ENCODE measurements at regions not wholly inside any gene's neighbourhood (a gene's known extent, or its start where the extent isn't known, plus 50 kb on each side); places are given as distances from the start of the nearest gene placed in this dataset.

DNA sequence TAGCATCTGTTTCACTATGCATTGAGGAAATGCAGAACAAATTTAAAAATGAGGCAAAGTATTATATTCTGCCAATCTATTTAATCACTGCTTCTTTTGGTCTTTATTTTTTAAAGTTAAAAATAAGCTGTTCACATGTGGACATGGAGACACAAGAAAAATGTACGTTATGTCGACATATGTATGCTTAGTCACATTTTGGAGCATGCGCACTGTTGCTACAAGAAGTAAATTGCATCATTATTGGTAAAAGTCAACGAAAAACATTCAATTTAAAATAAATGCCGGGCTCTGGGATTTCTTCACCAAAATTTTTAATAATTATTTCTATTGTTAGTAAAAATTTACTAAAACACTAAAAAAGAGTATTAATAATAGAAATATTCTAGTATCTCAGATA, 876.3 kb upstream of the CTNND2 start (continued):
- TF ChIP-seq HMGA2 (CRISPR knock-in tag; IDR thresholded peaks at IDR 0.05) = no peak

DNA sequence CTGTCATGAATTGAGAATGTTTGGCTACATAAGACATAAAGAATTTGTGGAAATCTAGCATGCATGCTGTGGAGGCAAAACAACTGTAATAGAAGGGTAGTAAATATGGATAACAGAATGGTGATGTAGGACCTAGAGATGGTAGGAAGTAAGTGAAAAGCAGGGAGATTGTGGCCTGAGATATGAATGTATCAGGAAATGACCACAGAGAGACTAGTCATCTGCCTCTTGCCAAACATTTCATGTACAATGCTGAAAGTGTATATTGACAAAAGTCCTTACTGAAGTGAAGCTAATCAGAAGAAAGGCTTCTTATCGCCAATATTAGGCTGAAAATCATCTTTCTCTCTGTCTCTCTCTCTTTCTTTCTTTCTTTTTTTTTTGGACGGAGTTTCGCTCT, 873.1 kb upstream of the CTNND2 start:
- ChIA-PET CTCF (no interaction called here), POLR2A (no interaction called here)
- no peak for TF ChIP-seq NR3C1 (CRISPR knock-in tag; conservative IDR thresholded peaks at IDR 0.05; ENCODE audit: low read depth)
- TF ChIP-seq, protein P1, sequence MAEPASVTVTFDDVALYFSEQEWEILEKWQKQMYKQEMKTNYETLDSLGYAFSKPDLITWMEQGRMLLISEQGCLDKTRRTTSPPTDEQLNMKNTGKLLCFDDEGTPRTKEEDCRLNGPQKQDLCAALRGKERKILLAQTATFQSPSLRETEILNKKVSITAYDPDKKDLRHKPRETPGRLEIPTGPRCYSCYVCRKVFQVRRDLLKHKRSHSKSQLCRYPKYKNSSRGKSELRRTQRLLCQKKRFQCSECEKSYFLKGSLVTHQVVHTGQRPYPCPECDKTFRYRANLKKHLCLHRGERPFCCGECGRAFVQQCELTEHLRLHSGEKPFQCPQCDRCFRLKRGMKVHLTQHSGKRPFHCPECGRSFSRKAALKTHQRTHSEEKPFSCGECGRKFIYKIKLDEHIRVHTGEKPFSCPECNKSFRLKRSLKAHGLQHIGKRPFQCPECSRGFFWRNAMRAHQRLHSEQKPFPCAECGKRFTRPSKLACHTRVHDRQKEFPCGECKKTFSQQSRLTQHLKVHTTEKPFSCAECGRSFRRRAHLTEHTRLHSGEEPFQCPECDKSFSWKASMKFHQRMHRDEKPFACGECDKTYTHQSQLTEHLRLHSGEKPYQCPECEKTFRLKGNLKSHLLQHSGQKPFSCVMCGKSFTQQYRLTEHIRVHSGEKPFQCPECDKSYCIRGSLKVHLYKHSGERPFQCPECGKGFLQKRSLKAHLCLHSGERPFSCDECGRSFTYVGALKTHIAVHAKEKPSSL (CRISPR knock-in tag; conservative IDR thresholded peaks at IDR 0.05) = no peak
- TF ChIP-seq TCF7 (CRISPR knock-in tag; IDR thresholded peaks at IDR 0.05; ENCODE audit: low read depth) = no peak
- TF ChIP-seq, protein P2, sequence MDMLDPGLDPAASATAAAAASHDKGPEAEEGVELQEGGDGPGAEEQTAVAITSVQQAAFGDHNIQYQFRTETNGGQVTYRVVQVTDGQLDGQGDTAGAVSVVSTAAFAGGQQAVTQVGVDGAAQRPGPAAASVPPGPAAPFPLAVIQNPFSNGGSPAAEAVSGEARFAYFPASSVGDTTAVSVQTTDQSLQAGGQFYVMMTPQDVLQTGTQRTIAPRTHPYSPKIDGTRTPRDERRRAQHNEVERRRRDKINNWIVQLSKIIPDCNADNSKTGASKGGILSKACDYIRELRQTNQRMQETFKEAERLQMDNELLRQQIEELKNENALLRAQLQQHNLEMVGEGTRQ (CRISPR knock-in tag; IDR thresholded peaks at IDR 0.05) = no peak
- TF ChIP-seq JAZF1 (CRISPR knock-in tag; IDR thresholded peaks at IDR 0.05) = no peak
- TF ChIP-seq, protein P3, sequence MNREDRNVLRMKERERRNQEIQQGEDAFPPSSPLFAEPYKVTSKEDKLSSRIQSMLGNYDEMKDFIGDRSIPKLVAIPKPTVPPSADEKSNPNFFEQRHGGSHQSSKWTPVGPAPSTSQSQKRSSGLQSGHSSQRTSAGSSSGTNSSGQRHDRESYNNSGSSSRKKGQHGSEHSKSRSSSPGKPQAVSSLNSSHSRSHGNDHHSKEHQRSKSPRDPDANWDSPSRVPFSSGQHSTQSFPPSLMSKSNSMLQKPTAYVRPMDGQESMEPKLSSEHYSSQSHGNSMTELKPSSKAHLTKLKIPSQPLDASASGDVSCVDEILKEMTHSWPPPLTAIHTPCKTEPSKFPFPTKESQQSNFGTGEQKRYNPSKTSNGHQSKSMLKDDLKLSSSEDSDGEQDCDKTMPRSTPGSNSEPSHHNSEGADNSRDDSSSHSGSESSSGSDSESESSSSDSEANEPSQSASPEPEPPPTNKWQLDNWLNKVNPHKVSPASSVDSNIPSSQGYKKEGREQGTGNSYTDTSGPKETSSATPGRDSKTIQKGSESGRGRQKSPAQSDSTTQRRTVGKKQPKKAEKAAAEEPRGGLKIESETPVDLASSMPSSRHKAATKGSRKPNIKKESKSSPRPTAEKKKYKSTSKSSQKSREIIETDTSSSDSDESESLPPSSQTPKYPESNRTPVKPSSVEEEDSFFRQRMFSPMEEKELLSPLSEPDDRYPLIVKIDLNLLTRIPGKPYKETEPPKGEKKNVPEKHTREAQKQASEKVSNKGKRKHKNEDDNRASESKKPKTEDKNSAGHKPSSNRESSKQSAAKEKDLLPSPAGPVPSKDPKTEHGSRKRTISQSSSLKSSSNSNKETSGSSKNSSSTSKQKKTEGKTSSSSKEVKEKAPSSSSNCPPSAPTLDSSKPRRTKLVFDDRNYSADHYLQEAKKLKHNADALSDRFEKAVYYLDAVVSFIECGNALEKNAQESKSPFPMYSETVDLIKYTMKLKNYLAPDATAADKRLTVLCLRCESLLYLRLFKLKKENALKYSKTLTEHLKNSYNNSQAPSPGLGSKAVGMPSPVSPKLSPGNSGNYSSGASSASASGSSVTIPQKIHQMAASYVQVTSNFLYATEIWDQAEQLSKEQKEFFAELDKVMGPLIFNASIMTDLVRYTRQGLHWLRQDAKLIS (CRISPR knock-in tag; IDR thresholded peaks at IDR 0.05; ENCODE audit: borderline replicate concordance) = no peak
- TF ChIP-seq, protein P4, sequence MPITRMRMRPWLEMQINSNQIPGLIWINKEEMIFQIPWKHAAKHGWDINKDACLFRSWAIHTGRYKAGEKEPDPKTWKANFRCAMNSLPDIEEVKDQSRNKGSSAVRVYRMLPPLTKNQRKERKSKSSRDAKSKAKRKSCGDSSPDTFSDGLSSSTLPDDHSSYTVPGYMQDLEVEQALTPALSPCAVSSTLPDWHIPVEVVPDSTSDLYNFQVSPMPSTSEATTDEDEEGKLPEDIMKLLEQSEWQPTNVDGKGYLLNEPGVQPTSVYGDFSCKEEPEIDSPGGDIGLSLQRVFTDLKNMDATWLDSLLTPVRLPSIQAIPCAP (CRISPR knock-in tag; IDR thresholded peaks at IDR 0.05) = no peak
- TF ChIP-seq NR2C2 (CRISPR knock-in tag; IDR thresholded peaks at IDR 0.05) = no peak
- TF ChIP-seq NFE2L1 (CRISPR knock-in tag; IDR thresholded peaks at IDR 0.05) = no peak
- TF ChIP-seq RORB (CRISPR knock-in tag; IDR thresholded peaks at IDR 0.05) = no peak
- TF ChIP-seq CREM (CRISPR knock-in tag; IDR thresholded peaks at IDR 0.05) = no peak
- no peak for TF ChIP-seq SMAD3 (CRISPR knock-in tag; IDR thresholded peaks at IDR 0.05; ENCODE audit: borderline replicate concordance)
- TF ChIP-seq, protein P5, sequence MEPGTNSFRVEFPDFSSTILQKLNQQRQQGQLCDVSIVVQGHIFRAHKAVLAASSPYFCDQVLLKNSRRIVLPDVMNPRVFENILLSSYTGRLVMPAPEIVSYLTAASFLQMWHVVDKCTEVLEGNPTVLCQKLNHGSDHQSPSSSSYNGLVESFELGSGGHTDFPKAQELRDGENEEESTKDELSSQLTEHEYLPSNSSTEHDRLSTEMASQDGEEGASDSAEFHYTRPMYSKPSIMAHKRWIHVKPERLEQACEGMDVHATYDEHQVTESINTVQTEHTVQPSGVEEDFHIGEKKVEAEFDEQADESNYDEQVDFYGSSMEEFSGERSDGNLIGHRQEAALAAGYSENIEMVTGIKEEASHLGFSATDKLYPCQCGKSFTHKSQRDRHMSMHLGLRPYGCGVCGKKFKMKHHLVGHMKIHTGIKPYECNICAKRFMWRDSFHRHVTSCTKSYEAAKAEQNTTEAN (CRISPR knock-in tag; IDR thresholded peaks at IDR 0.05) = no peak
- no peak for TF ChIP-seq MYBL2 (CRISPR knock-in tag; IDR thresholded peaks at IDR 0.05)
- TF ChIP-seq CBFB (CRISPR knock-in tag; IDR thresholded peaks at IDR 0.05; ENCODE audit: low read depth) = no peak
- TF ChIP-seq, protein P6, sequence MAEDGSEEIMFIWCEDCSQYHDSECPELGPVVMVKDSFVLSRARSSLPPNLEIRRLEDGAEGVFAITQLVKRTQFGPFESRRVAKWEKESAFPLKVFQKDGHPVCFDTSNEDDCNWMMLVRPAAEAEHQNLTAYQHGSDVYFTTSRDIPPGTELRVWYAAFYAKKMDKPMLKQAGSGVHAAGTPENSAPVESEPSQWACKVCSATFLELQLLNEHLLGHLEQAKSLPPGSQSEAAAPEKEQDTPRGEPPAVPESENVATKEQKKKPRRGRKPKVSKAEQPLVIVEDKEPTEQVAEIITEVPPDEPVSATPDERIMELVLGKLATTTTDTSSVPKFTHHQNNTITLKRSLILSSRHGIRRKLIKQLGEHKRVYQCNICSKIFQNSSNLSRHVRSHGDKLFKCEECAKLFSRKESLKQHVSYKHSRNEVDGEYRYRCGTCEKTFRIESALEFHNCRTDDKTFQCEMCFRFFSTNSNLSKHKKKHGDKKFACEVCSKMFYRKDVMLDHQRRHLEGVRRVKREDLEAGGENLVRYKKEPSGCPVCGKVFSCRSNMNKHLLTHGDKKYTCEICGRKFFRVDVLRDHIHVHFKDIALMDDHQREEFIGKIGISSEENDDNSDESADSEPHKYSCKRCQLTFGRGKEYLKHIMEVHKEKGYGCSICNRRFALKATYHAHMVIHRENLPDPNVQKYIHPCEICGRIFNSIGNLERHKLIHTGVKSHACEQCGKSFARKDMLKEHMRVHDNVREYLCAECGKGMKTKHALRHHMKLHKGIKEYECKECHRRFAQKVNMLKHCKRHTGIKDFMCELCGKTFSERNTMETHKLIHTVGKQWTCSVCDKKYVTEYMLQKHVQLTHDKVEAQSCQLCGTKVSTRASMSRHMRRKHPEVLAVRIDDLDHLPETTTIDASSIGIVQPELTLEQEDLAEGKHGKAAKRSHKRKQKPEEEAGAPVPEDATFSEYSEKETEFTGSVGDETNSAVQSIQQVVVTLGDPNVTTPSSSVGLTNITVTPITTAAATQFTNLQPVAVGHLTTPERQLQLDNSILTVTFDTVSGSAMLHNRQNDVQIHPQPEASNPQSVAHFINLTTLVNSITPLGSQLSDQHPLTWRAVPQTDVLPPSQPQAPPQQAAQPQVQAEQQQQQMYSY (CRISPR knock-in tag; IDR thresholded peaks at IDR 0.05) = no peak
- TF ChIP-seq ZNF263 (CRISPR knock-in tag; IDR thresholded peaks at IDR 0.05; ENCODE audit: low read depth) = no peak
- TF ChIP-seq TEAD1 (CRISPR knock-in tag; IDR thresholded peaks at IDR 0.05) = no peak
- no peak for TF ChIP-seq EMX1 (CRISPR knock-in tag; IDR thresholded peaks at IDR 0.05)
- Mint-ChIP-seq H3K27ac (no peak overlapping the region), H3K36me3 (no peaks in the 10 kb centered on the region), H3K4me1 (no peaks in the 10 kb centered on the region), H3K4me3 (no peak overlapping the region), H3K9me3 (no peaks in the 10 kb centered on the region), H3K27me3 (ENCODE audit: low read depth) (no peaks in the 10 kb centered on the region)
- ATAC-seq (no peak), DNase-seq (ENCODE audit: low spot score) (no peak)

Measured in WTC11 (cell line).